Astrocyte (in vitro differentiated cells and primary cell): ENCODE measurements at regions not wholly inside any gene's neighbourhood (a gene's known extent, or its start where the extent isn't known, plus 50 kb on each side); places are given as distances from the start of the nearest gene placed in this dataset.

ENCODE experiments used
- DNase-seq: peaks from one replicate; pipeline ENCODE4 v3.0.0-alpha.2; 2010; ENCODE audit warnings: low read depth
- FAIRE-seq: peaks from 2 replicates; lab custom pipeline; 2011; peaks lifted over from hg19 to GRCh38; lab: Jason Lieb, UNC
- H2AFZ ChIP-seq: 2 replicates; pipeline ENCODE4 v1.6.0; 2012; ENCODE audit warnings: low read depth, low read length, inconsistent platforms
- H3K27ac ChIP-seq: 2 replicates; pipeline ENCODE4 v1.5.1; 2011; ENCODE audit warnings: low read depth, low read length, inconsistent platforms
- H3K27me3 ChIP-seq: 2 replicates; pipeline ENCODE4 v1.6.0; 2011; ENCODE audit warnings: low read length, inconsistent platforms; ENCODE audit not compliant: insufficient read depth
- H3K36me3 ChIP-seq: 2 replicates; pipeline ENCODE4 v1.5.1; 2011; ENCODE audit warnings: low read length, inconsistent platforms; ENCODE audit not compliant: insufficient read depth
- H3K4me1 ChIP-seq: 2 replicates; pipeline ENCODE4 v1.5.1; 2011; ENCODE audit warnings: low read length, inconsistent platforms; ENCODE audit not compliant: insufficient read depth
- H3K4me2 ChIP-seq: 2 replicates; pipeline ENCODE4 v1.6.0; 2012; ENCODE audit warnings: low read length, inconsistent platforms
- H3K4me3 ChIP-seq: 2 replicates; pipeline ENCODE4 v1.5.1; 2011; ENCODE audit warnings: low read depth, mild to moderate bottlenecking, low read length, inconsistent platforms; ENCODE audit not compliant: insufficient read depth
- H3K79me2 ChIP-seq: 2 replicates; pipeline ENCODE4 v1.6.0; 2012; ENCODE audit warnings: mild to moderate bottlenecking, low read length, inconsistent platforms; ENCODE audit not compliant: insufficient read depth
- H3K9ac ChIP-seq: 2 replicates; pipeline ENCODE4 v1.6.0; 2012; ENCODE audit warnings: mild to moderate bottlenecking, low read length, inconsistent platforms
- H3K9me3 ChIP-seq: 2 replicates; pipeline ENCODE4 v1.5.1; 2012; ENCODE audit warnings: low read depth, mild to moderate bottlenecking, low read length, inconsistent platforms; ENCODE audit not compliant: insufficient read depth
- H4K20me1 ChIP-seq: 2 replicates; pipeline ENCODE4 v1.6.0; 2012; ENCODE audit warnings: low read length, inconsistent platforms; ENCODE audit not compliant: insufficient read depth
- H3K27ac Mint-ChIP-seq: one replicate; pipeline ENCODE4 v1.8.0; 2021; ENCODE audit warnings: mild to moderate bottlenecking, mixed read lengths; ENCODE audit not compliant: unreplicated experiment
- H3K27me3 Mint-ChIP-seq: one replicate; pipeline ENCODE4 v1.8.0; 2021; ENCODE audit warnings: low read depth, mixed read lengths; ENCODE audit not compliant: unreplicated experiment
- H3K36me3 Mint-ChIP-seq: one replicate; pipeline ENCODE4 v1.8.0; 2021; ENCODE audit warnings: low read depth, mixed read lengths; ENCODE audit not compliant: unreplicated experiment
- H3K4me1 Mint-ChIP-seq: one replicate; pipeline ENCODE4 v1.8.0; 2021; ENCODE audit warnings: low read depth, mixed read lengths; ENCODE audit not compliant: unreplicated experiment
- H3K4me3 Mint-ChIP-seq: one replicate; pipeline ENCODE4 v1.8.0; 2021; ENCODE audit warnings: mild to moderate bottlenecking, moderate library complexity, mixed read lengths; ENCODE audit not compliant: unreplicated experiment
- H3K9me3 Mint-ChIP-seq: one replicate; pipeline ENCODE4 v1.8.0; 2021; ENCODE audit warnings: mild to moderate bottlenecking, mixed read lengths; ENCODE audit not compliant: unreplicated experiment
- CTCF ChIP-seq: IDR thresholded peaks from 2 replicates; pipeline ENCODE4 v1.5.1; 2011; ENCODE audit warnings: low read depth, mild to moderate bottlenecking, inconsistent platforms, low read length, moderate library complexity; ENCODE audit not compliant: insufficient read depth
- EZH2 ChIP-seq: IDR thresholded peaks from 2 replicates; pipeline ENCODE4 v1.6.1; 2012; ENCODE audit warnings: mild to moderate bottlenecking, low read length, inconsistent platforms; ENCODE audit not compliant: insufficient read depth

- Histone ChIP-seq H3K27me3 (no peaks in the 10 kb centered on the region), H3K4me1 (no peaks in the 10 kb centered on the region), H3K27ac (no peak overlapping the region), H3K9ac (no peak overlapping the region), H3K36me3 (no peaks in the 10 kb centered on the region), H3K4me2 (no peak overlapping the region), H3K9me3 (no peaks in the 10 kb centered on the region), H4K20me1 (no peaks in the 10 kb centered on the region), H3K79me2 (no peaks in the 10 kb centered on the region), H3K4me3 (no peak overlapping the region), H2AFZ (no peak overlapping the region)
- DNase-seq (no peak), FAIRE-seq (no peak)
- Mint-ChIP-seq H3K4me3 (no peak overlapping the region), H3K4me1 (no peaks in the 10 kb centered on the region), H3K27me3 (peaks cover 15% of the 10 kb centered on the region), H3K36me3 (no peaks in the 10 kb centered on the region), H3K27ac (no peak overlapping the region), H3K9me3 (peaks cover 5% of the 10 kb centered on the region)
- TF ChIP-seq EZH2: no peak
- TF ChIP-seq CTCF: no peak
These were observed 98.2 kb upstream of the GNAO1 start for GRCh38 chr16:56093055-56093454.

- Mint-ChIP-seq H3K36me3 (no peaks in the 10 kb centered on the region), H3K4me1 (no peaks in the 10 kb centered on the region), H3K4me3 (no peak overlapping the region), H3K27ac (no peak overlapping the region), H3K27me3 (peaks cover 22% of the 10 kb centered on the region), H3K9me3 (peaks cover 8% of the 10 kb centered on the region)
- H3K79me2 ChIP-seq: no peaks in the 10 kb centered on the region
- H3K4me3 ChIP-seq: no peak overlapping the region
- no peaks in the 10 kb centered on the region for H4K20me1 ChIP-seq
- no peaks in the 10 kb centered on the region for H3K36me3 ChIP-seq
- H3K9ac ChIP-seq: no peak overlapping the region
- H3K4me1 ChIP-seq: no peaks in the 10 kb centered on the region
- FAIRE-seq (no peak), DNase-seq (no peak)
- no peak overlapping the region for H3K27ac ChIP-seq
- TF ChIP-seq CTCF: no peak
- no peak for TF ChIP-seq EZH2
- no peaks in the 10 kb centered on the region for H3K9me3 ChIP-seq
- no peaks in the 10 kb centered on the region for H3K27me3 ChIP-seq
- H2AFZ ChIP-seq: no peak overlapping the region
- no peak overlapping the region for H3K4me2 ChIP-seq
These were observed 101.2 kb upstream of the GNAO1 start for GRCh38 chr16:56090076-56090475.

GRCh38 chr16:56087626-56088025 is 103.7 kb upstream of the GNAO1 start:
- Histone ChIP-seq H3K27me3 (no peaks in the 10 kb centered on the region), H3K9ac (no peak overlapping the region), H2AFZ (no peak overlapping the region), H3K4me1 (no peaks in the 10 kb centered on the region), H3K79me2 (no peaks in the 10 kb centered on the region), H3K9me3 (no peaks in the 10 kb centered on the region), H3K4me3 (no peak overlapping the region), H4K20me1 (no peaks in the 10 kb centered on the region), H3K36me3 (no peaks in the 10 kb centered on the region), H3K27ac (no peak overlapping the region), H3K4me2 (no peak overlapping the region)
- Mint-ChIP-seq H3K36me3 (no peaks in the 10 kb centered on the region), H3K4me3 (no peak overlapping the region), H3K27me3 (peaks cover 25% of the 10 kb centered on the region), H3K27ac (peak overlapping the region; percentile 5), H3K9me3 (peaks cover 11% of the 10 kb centered on the region), H3K4me1 (no peaks in the 10 kb centered on the region)
- no peak for FAIRE-seq
- TF ChIP-seq CTCF: no peak
- TF ChIP-seq EZH2: no peak
- no peak for DNase-seq
